Epidermal melanocyte (primary cell): ENCODE measurements at regions not wholly inside any gene's neighbourhood (a gene's known extent, or its start where the extent isn't known, plus 50 kb on each side); places are given as distances from the start of the nearest gene placed in this dataset.

ENCODE experiments used
- DNase-seq: peaks from one replicate; pipeline ENCODE4 v3.0.0; 2011; ENCODE audit warnings: low spot score; ENCODE audit not compliant: insufficient read length

- no peak for DNase-seq
Observed at GRCh38 chr22:47929073-47929472, 1166.6 kb downstream of the TBC1D22A start.

- no peak for DNase-seq
Observed at GRCh38 chr22:47928631-47929030, 1166.2 kb downstream of the TBC1D22A start.

GRCh38 chr22:47927648-47928210 lies 1165.3 kb downstream of the TBC1D22A start:
- DNase-seq: no peak

GRCh38 chr22:47923011-47923427 lies 1160.6 kb downstream of the TBC1D22A start:
- DNase-seq: no peak

GRCh38 chr22:47921906-47922305 lies 1159.5 kb downstream of the TBC1D22A start:
- no peak for DNase-seq

- DNase-seq: no peak
Observed at GRCh38 chr22:47920380-47920959, 1158.0 kb downstream of the TBC1D22A start.

- no peak for DNase-seq
Observed at GRCh38 chr22:47919893-47920292, 1157.4 kb downstream of the TBC1D22A start.

- no peak for DNase-seq
Observed at GRCh38 chr22:47919001-47919441, 1156.6 kb downstream of the TBC1D22A start.

- no peak for DNase-seq
Observed at GRCh38 chr22:47918276-47918921, 1155.9 kb downstream of the TBC1D22A start.

GRCh38 chr22:47914481-47915097 lies 1152.1 kb downstream of the TBC1D22A start:
- no peak for DNase-seq

- DNase-seq: no peak
Observed at GRCh38 chr22:47902646-47903180, 1140.3 kb downstream of the TBC1D22A start.

GRCh38 chr22:47901911-47902310 lies 1139.5 kb downstream of the TBC1D22A start:
- no peak for DNase-seq

GRCh38 chr22:47899894-47900293 lies 1137.4 kb downstream of the TBC1D22A start:
- DNase-seq: no peak

- DNase-seq: no peak
Observed at GRCh38 chr22:47898946-47899345, 1136.5 kb downstream of the TBC1D22A start.

GRCh38 chr22:47891609-47892008 lies 1129.2 kb downstream of the TBC1D22A start:
- DNase-seq: no peak

GRCh38 chr22:47888817-47889216 lies 1126.4 kb downstream of the TBC1D22A start:
- DNase-seq: no peak

- no peak for DNase-seq
Observed at GRCh38 chr22:47884775-47885174, 1122.3 kb downstream of the TBC1D22A start.

- no peak for DNase-seq
Observed at GRCh38 chr22:47884200-47884599, 1121.8 kb downstream of the TBC1D22A start.

GRCh38 chr22:47883757-47884156 lies 1121.3 kb downstream of the TBC1D22A start:
- no peak for DNase-seq

- DNase-seq: no peak
Observed at GRCh38 chr22:47879346-47879745, 1116.9 kb downstream of the TBC1D22A start.

- DNase-seq: no peak
Observed at GRCh38 chr22:47878460-47878859, 1116.0 kb downstream of the TBC1D22A start.
